Activated naive CD8-positive, alpha-beta T cell treated with anti-CD3 and anti-CD28 coated beads, Interleukin-2, amount 50 U/mL, for 24 hours (primary cell): ENCODE measurements at regions not wholly inside any gene's neighbourhood (a gene's known extent, or its start where the extent isn't known, plus 50 kb on each side); places are given as distances from the start of the nearest gene placed in this dataset.

Experiments
- ATAC-seq: fragments of 150-1000 bp; cut with Tn5 transposase; one replicate; pipeline ENCODE4 v1.10.0; 2021
- DNase-seq: peaks from one replicate; pipeline ENCODE4 v3.0.0; 2021
- H3K27ac Mint-ChIP-seq: one replicate; pipeline ENCODE4 v1.8.0; 2021; ENCODE audit warnings: mild to moderate bottlenecking, mixed read lengths
- H3K27me3 Mint-ChIP-seq: one replicate; pipeline ENCODE4 v1.8.0; 2021; ENCODE audit warnings: mixed read lengths
- H3K36me3 Mint-ChIP-seq: one replicate; pipeline ENCODE4 v1.8.0; 2021; ENCODE audit warnings: low read depth, mixed read lengths
- H3K4me1 Mint-ChIP-seq: one replicate; pipeline ENCODE4 v1.8.0; 2021; ENCODE audit warnings: mixed read lengths
- H3K4me3 Mint-ChIP-seq: one replicate; pipeline ENCODE4 v1.8.0; 2021; ENCODE audit warnings: mild to moderate bottlenecking, moderate library complexity, mixed read lengths
- H3K9me3 Mint-ChIP-seq: one replicate; pipeline ENCODE4 v1.8.0; 2021; ENCODE audit warnings: mixed read lengths

GRCh38 chr1:229110986-229111385, 159.9 kb upstream of the RAB4A start:
- no peak for ATAC-seq
- no peaks in the 10 kb centered on the region for H3K36me3 Mint-ChIP-seq
- no peaks in the 10 kb centered on the region for H3K9me3 Mint-ChIP-seq
- no peak overlapping the region for H3K4me3 Mint-ChIP-seq
- H3K27me3 Mint-ChIP-seq: no peaks in the 10 kb centered on the region
- H3K4me1 Mint-ChIP-seq: no peaks in the 10 kb centered on the region
- DNase-seq: no peak
- H3K27ac Mint-ChIP-seq: no peak overlapping the region

- no peak overlapping the region for H3K27ac Mint-ChIP-seq
- no peak overlapping the region for H3K4me3 Mint-ChIP-seq
Measured at GRCh38 chr1:229111703-229112319, 159.1 kb upstream of the RAB4A start.

GRCh38 chr1:229112832-229113548, 157.9 kb upstream of the RAB4A start:
- Mint-ChIP-seq H3K4me3 (no peak overlapping the region), H3K27me3 (no peaks in the 10 kb centered on the region)

More at GRCh38 chr1:229111703-229112319, 159.1 kb upstream of the RAB4A start:
- H3K36me3 Mint-ChIP-seq: no peaks in the 10 kb centered on the region
- no peaks in the 10 kb centered on the region for H3K27me3 Mint-ChIP-seq
- no peaks in the 10 kb centered on the region for H3K9me3 Mint-ChIP-seq
- no peak for DNase-seq
- H3K4me1 Mint-ChIP-seq: no peaks in the 10 kb centered on the region
- no peak for ATAC-seq

GRCh38 chr1:229114315-229114714, 156.6 kb upstream of the RAB4A start:
- DNase-seq: no peak
- ATAC-seq: no peak
- Mint-ChIP-seq H3K4me3 (no peak overlapping the region), H3K4me1 (no peaks in the 10 kb centered on the region), H3K27me3 (no peaks in the 10 kb centered on the region), H3K27ac (no peak overlapping the region), H3K36me3 (no peaks in the 10 kb centered on the region), H3K9me3 (no peaks in the 10 kb centered on the region)

More at GRCh38 chr1:229112832-229113548, 157.9 kb upstream of the RAB4A start:
- Mint-ChIP-seq H3K9me3 (no peaks in the 10 kb centered on the region), H3K27ac (no peak overlapping the region), H3K36me3 (no peaks in the 10 kb centered on the region), H3K4me1 (no peaks in the 10 kb centered on the region)
- no peak for ATAC-seq
- no peak for DNase-seq

GRCh38 chr1:229114850-229115365, 156.0 kb upstream of the RAB4A start:
- Mint-ChIP-seq H3K36me3 (no peaks in the 10 kb centered on the region), H3K9me3 (no peaks in the 10 kb centered on the region), H3K4me3 (no peak overlapping the region), H3K27ac (no peak overlapping the region), H3K27me3 (no peaks in the 10 kb centered on the region), H3K4me1 (no peaks in the 10 kb centered on the region)
- no peak for DNase-seq
- no peak for ATAC-seq

GRCh38 chr1:229116114-229116513, 154.8 kb upstream of the RAB4A start:
- Mint-ChIP-seq H3K9me3 (no peaks in the 10 kb centered on the region), H3K27me3 (no peaks in the 10 kb centered on the region), H3K4me3 (no peak overlapping the region), H3K27ac (no peak overlapping the region), H3K4me1 (no peaks in the 10 kb centered on the region), H3K36me3 (no peaks in the 10 kb centered on the region)
- ATAC-seq (no peak), DNase-seq (no peak)

GRCh38 chr1:229117664-229118300, 153.1 kb upstream of the RAB4A start:
- Mint-ChIP-seq H3K27ac (no peak overlapping the region), H3K4me3 (no peak overlapping the region), H3K4me1 (no peaks in the 10 kb centered on the region), H3K27me3 (no peaks in the 10 kb centered on the region), H3K36me3 (no peaks in the 10 kb centered on the region), H3K9me3 (no peaks in the 10 kb centered on the region)
- no peak for DNase-seq
- no peak for ATAC-seq

- ATAC-seq (no peak), DNase-seq (no peak)
- no peaks in the 10 kb centered on the region for H3K36me3 Mint-ChIP-seq
- H3K4me1 Mint-ChIP-seq: no peaks in the 10 kb centered on the region
- no peaks in the 10 kb centered on the region for H3K9me3 Mint-ChIP-seq
- H3K27me3 Mint-ChIP-seq: no peaks in the 10 kb centered on the region
- H3K4me3 Mint-ChIP-seq: no peak overlapping the region
- no peak overlapping the region for H3K27ac Mint-ChIP-seq
Measured at GRCh38 chr1:229118477-229119061, 152.3 kb upstream of the RAB4A start.

- DNase-seq (no peak), ATAC-seq (no peak)
- H3K4me1 Mint-ChIP-seq: no peaks in the 10 kb centered on the region
- H3K4me3 Mint-ChIP-seq: no peak overlapping the region
- no peak overlapping the region for H3K27ac Mint-ChIP-seq
- no peaks in the 10 kb centered on the region for H3K36me3 Mint-ChIP-seq
- no peaks in the 10 kb centered on the region for H3K9me3 Mint-ChIP-seq
- H3K27me3 Mint-ChIP-seq: no peaks in the 10 kb centered on the region
Measured at GRCh38 chr1:229119161-229119560, 151.8 kb upstream of the RAB4A start.

- no peak overlapping the region for H3K27ac Mint-ChIP-seq
- no peaks in the 10 kb centered on the region for H3K4me1 Mint-ChIP-seq
- ATAC-seq (no peak), DNase-seq (no peak)
- no peaks in the 10 kb centered on the region for H3K9me3 Mint-ChIP-seq
- H3K27me3 Mint-ChIP-seq: no peaks in the 10 kb centered on the region
- no peaks in the 10 kb centered on the region for H3K36me3 Mint-ChIP-seq
- no peak overlapping the region for H3K4me3 Mint-ChIP-seq
Measured at GRCh38 chr1:229119876-229120275, 151.0 kb upstream of the RAB4A start.

GRCh38 chr1:229121845-229122436, 149.0 kb upstream of the RAB4A start:
- H3K4me3 Mint-ChIP-seq: no peak overlapping the region
- ATAC-seq (no peak), DNase-seq (no peak)
- no peaks in the 10 kb centered on the region for H3K36me3 Mint-ChIP-seq
- no peaks in the 10 kb centered on the region for H3K27me3 Mint-ChIP-seq
- no peak overlapping the region for H3K27ac Mint-ChIP-seq
- H3K9me3 Mint-ChIP-seq: no peaks in the 10 kb centered on the region
- H3K4me1 Mint-ChIP-seq: peaks cover 5% of the 10 kb centered on the region

GRCh38 chr1:229122606-229123005, 148.3 kb upstream of the RAB4A start:
- no peaks in the 10 kb centered on the region for H3K9me3 Mint-ChIP-seq
- no peaks in the 10 kb centered on the region for H3K27me3 Mint-ChIP-seq
- DNase-seq (no peak), ATAC-seq (no peak)
- H3K4me3 Mint-ChIP-seq: no peak overlapping the region
- no peak overlapping the region for H3K27ac Mint-ChIP-seq
- H3K36me3 Mint-ChIP-seq: no peaks in the 10 kb centered on the region
- peaks cover 12% of the 10 kb centered on the region for H3K4me1 Mint-ChIP-seq

GRCh38 chr1:229124116-229124515, 146.8 kb upstream of the RAB4A start:
- DNase-seq (no peak), ATAC-seq (no peak)
- no peak overlapping the region for H3K4me3 Mint-ChIP-seq
- H3K27ac Mint-ChIP-seq: no peak overlapping the region
- no peaks in the 10 kb centered on the region for H3K9me3 Mint-ChIP-seq
- H3K4me1 Mint-ChIP-seq: peaks cover 21% of the 10 kb centered on the region
- H3K36me3 Mint-ChIP-seq: no peaks in the 10 kb centered on the region
- no peaks in the 10 kb centered on the region for H3K27me3 Mint-ChIP-seq

GRCh38 chr1:229124520-229125124, 146.3 kb upstream of the RAB4A start:
- DNase-seq: no peak
- no peak overlapping the region for H3K27ac Mint-ChIP-seq
- H3K4me1 Mint-ChIP-seq: peaks cover 26% of the 10 kb centered on the region

More at GRCh38 chr1:229124520-229125124, 146.3 kb upstream of the RAB4A start:
- no peaks in the 10 kb centered on the region for H3K36me3 Mint-ChIP-seq
- no peaks in the 10 kb centered on the region for H3K27me3 Mint-ChIP-seq
- no peaks in the 10 kb centered on the region for H3K9me3 Mint-ChIP-seq
- H3K4me3 Mint-ChIP-seq: no peak overlapping the region
- ATAC-seq: no peak
